ENCODE measurements at regions not wholly inside any gene's neighbourhood (a gene's known extent, or its start where the extent isn't known, plus 50 kb on each side); places are given as distances from the start of the nearest gene placed in this dataset.

DNA sequence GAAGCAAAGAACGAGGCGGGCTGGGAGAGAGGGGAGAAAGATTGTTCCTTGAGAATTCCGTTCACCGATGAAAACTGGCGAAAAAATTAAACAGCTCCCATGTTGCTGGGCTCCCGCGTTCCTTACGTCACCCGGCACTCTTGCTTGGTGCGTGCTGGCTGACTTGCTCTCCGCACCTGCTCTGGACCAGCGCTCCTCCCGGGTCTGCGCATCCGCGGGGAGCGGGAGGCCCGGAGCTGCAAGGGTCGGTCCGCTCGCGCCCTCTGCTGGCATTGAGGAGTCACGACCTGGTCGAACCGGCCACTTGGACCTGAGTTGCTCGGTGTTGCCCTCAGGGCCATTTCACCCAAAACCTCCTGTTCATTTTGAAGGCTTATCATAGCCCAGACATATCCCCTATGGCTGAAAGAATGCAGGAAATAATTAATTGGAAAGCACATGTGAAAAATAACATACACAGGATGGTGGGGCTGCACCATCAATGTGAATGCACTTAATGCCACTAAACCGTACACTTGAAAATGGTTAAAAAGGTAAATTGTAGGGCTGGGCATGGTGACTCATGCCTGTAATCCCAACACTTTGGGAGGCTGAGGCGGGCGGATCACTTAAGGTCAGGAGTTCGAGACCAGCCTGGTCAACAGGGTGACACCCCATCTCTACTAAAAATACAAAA is 98.9 kb upstream of the BACE2 start:
- no peak for DNase-seq (ENCODE audit: low read depth, low spot score)
- no peak overlapping the region for H3K4me3 ChIP-seq (ENCODE audit: low read length)

DNA sequence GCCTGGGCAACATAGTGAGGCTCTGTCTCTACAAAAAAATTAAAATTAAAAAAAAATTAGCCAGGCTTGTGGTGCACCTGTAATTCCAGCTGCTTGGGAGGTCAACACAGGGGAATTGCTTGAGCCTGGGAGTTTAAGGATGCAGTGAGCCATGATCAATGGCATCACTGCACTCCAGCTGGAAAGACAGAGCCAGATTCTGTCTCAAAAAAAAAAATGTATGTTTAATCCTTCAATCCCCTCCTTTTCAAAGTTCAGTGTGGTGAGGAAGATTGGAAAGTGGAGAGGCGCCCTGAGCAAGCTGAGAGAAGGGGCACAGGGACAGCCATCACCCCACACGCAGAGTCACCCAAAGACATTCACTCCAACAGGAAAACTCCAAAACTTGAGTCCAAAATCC is 97.7 kb upstream of the BACE2 start:
- H3K4me3 ChIP-seq (ENCODE audit: low read length): no peak overlapping the region
- DNase-seq (ENCODE audit: low read depth, low spot score): no peak

DNA sequence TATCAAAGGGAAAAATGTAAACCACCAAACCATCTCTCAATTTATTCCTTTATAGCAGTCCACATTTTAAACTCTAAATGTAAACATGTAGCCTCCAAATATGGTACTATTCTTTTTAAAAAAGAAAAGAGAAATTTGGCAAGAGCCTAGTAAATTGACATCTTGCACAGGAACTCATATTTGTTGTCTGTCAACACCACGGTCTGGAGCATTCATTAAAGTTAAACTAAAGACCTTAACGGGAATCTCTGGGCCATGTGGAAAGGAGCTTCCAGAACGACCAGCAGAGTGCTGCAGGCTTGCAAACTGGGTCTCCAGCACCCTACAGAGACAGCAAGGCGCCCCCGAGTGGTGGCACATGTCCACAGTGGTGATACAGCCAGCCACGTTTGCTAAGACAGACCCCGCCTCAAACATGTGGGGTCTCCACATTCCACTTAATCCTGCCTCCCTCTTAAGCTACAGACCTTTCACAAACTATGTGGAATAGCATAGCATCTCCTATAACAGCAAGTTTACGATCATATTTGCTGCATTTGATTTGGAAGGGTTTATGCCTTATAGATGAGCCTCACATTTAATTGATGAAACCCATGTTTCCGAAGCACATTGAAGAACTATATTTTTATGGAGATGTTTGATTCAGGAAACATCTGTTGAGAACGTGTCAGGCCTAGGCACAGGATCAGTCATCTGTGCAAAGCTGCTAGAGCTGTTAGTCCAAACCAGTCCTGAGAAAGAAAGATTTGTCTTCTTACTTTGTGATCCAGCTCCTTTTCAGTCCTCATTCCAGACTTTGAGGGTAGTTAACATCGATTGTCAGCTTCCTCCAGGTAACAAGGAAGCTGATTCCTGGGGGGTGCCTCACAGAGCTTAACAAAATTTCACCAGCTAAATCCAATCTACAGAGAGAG is 96.4 kb upstream of the BACE2 start:
- no peak for DNase-seq (ENCODE audit: low read depth, low spot score)
- H3K4me3 ChIP-seq (ENCODE audit: low read length): no peak overlapping the region

DNA sequence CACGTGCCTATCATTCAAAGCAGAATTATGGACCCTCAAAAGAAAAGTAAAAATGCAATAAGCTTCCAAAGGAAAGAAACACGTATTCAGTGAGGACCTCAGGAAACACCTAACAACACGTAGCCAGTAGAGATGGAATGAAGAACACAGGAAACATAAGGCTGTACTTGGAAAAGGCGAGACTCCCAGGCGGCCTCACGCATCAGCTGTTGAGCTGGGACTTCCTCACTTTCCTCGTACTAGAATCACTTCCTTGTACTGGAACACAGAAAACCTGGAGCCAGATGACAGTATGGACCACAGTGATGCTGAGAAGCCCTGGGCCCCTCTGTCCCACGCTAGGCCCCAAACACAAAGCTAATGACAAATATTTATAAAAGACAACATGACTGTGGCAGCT is 94.4 kb upstream of the BACE2 start:
- no peak overlapping the region for H3K4me3 ChIP-seq (ENCODE audit: low read length)
- DNase-seq (ENCODE audit: low read depth, low spot score): no peak

DNA sequence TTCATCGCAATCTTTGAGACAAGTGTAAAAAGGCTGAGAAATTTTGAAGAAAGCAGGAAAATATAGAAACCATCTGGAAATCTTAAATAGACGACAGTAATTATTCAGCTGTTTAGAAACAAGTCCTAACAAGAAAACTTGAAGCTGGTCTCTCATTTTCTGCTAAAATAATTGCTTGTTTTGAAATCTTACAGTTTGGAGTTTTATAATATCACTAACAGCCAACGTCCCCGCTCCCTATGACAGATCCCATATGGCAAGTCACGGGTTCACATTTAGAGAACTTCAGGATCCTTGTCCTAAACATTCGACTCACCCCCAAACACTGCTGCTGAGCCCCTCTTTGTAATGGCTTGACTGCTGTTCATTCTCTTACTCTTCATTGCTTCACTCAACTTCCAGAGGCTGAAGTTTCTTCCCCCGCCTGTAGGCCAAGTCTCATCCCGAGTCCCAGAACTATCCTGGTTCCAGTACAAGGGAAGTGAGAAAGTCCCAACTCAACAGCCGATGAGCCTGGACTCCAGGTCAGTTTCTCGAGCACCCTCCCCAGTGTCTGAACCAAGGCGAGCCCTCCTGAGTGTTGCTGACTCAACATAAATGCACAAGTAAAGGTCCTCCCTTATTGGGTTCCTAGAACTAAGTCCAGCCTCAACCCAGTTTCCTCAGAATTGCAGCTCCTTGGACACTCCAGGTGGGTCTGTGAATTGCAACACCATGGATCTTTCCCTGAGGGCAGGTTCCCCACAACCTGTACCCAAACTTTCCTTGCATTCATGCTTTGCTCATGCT is 93.4 kb upstream of the BACE2 start:
- no peak overlapping the region for H3K4me3 ChIP-seq (ENCODE audit: low read length)
- DNase-seq (ENCODE audit: low read depth, low spot score): no peak

DNA sequence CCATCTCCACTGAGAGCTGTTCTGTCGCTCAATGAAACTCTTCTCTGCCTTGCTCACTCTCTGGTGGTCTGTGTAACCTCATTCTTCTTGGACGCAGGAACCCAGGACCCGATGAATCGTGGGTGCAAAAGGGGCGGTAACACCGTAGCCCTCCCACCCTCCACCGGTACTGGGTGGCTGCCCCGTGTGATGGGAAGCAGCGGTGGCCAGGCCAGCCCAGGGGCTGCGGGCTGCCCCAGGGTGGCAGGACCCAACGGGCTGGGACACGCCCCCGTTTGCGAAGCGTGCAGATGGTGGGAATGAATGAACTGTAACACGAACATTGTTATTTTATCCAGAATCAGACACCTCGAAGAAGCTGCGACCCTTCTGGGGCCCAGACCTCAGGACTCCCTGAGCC is 92.3 kb upstream of the BACE2 start:
- no peak for DNase-seq (ENCODE audit: low read depth, low spot score)
- H3K4me3 ChIP-seq (ENCODE audit: low read length): no peak overlapping the region

DNA sequence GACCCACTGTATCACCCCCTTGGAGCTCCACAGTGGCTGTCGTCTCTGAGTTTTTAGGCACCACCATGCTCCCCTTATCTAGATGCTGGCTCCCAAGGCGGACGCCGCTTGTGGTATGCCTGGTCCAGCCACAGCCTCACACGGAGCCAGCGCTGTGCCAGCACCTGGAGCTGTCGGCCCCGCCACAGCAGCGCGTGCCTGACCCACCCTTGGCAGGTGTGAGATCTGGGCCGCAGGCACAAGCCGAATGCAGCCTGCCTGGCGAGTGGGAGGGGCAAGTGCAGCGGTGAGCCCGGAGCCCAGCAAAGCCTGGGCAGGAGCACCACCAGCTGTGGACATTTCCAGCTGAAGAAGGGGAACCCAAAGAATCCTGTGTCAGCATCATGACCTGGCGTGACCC is 91.9 kb upstream of the BACE2 start:
- H3K4me3 ChIP-seq (ENCODE audit: low read length): no peak overlapping the region
- no peak for DNase-seq (ENCODE audit: low read depth, low spot score)

DNA sequence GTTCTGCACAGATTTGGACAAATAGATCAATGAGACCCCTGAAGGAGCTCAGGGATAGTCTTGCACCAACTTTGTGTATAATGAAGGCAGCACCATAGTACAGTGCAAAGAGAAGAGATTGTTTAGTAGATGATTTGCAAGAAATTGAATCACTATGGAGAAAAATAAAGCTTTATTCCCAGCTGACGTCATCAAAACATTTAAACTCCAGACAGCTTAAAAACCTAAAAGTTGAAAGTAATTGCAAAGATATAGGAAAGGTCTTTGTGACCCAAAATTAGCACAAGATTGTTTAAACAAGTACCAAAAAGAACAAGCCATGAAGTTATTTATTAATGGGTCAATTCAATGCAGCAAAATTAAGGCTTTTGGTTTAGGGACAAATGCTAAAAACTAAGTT is 88.8 kb upstream of the BACE2 start:
- H3K4me3 ChIP-seq (ENCODE audit: low read length): no peak overlapping the region
- DNase-seq (ENCODE audit: low read depth, low spot score): no peak

DNA sequence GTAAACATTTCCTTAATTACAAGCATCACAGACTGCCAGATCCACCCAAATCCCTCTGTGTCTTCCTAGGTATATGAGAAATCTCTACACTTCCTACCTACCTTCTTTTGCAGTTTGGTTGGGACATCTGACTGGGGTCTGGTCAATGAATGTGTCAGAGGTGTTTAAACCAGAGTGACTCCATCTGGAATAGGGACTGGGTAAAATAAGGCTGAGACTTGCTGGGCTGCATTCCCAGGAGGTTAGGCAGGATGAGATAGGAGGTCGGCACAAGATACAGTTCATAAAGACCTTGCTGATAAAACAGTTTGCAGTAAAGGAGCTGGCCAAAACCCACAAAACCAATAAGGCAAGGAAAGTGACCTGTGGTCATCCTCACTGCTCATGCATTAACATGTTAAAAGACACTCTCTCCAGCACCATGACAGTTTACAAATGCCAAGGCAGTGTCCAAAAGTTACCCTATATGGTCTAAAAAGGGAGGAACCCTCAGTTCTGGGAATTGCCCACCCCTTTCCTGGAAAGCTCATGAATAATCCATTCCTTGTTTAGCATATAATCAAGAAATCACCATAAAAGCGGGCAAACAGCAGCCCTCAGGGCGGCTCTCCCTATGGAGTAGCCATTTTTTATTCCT is 87.4 kb upstream of the BACE2 start:
- no peak for DNase-seq (ENCODE audit: low read depth, low spot score)
- no peak overlapping the region for H3K4me3 ChIP-seq (ENCODE audit: low read length)

DNA sequence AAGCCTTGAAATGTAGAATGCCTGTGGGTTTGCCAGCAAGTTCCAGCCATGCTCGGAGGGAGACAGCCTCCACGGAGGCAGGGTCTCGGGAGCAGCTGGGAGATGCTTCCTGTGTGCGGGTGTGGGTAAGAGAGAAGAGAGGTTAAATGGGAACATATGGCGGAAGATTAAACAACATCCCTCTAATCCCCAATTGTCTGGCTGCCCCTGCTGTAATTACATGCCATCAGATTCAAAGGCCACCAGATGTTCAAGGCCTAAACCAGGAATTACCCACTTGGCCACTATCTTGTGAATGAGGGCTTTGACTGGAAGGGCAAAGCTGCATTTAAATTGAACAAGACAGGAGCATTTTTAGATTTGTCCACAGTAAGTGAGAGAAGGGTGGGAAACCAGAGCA is 81.4 kb upstream of the BACE2 start:
- no peak for DNase-seq (ENCODE audit: low read depth, low spot score)
- no peak overlapping the region for H3K4me3 ChIP-seq (ENCODE audit: low read length)

DNA sequence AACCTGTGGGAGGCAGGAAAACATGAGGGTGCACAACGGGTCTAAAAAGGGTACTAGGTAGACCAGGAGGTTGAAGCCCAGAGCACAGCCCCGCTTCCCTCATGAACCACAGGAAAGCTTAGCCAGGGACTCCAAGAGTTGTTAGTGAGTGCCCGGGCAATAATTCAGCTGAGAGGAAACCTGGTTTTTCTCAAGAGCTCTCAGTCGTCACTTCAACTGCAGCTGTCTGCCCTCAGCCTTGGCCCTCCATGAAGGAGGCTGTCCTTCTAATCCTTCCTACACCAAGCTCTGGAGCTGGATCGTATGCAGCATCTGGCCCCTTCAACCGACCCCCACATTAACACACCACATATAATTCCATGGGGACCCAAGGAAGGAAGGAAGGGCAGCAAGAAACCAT is 77.0 kb upstream of the BACE2 start:
- no peak for DNase-seq (ENCODE audit: low read depth, low spot score)

DNA sequence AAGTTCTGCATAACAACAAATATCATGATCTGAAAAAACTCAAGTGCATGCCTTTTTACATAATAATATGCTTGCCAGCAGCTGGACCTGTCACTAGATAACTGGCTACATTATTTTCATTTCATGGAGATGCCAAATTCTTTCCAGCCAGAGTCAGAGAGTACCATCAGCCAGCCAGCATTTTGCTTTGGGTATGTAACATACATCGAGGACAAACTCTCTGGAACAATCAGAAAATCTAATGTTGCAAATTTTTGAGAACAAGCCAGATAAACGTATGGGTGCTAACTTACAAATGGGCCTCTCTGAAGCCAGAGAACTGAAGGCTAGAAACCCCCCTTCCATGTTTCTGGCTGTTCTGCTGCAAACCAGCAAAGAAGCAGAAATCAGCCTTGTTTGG is 76.3 kb upstream of the BACE2 start:
- DNase-seq (ENCODE audit: low read depth, low spot score): no peak
- no peak overlapping the region for H3K4me3 ChIP-seq (ENCODE audit: low read length)

More for the DNA sequence above, 77.0 kb upstream of the BACE2 start:
- H3K4me3 ChIP-seq (ENCODE audit: low read length): no peak overlapping the region

DNA sequence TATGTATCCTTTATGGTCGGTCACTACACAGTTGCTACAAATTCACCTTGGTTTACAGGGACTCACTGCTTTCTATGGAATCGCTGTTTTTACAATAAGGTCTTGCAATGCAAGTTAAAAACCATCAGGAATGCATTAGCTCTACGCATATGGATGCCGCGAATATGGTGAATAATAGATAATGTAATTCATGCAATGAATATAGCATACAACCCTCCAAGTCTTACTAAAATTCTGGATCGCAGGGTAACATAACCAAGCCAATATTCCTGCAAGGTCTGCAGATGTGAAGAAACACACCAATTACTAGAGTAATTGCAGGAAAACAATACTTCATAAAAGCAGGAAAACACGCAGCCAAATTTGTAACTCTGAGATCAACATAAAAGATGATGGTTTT is 75.6 kb upstream of the BACE2 start:
- no peak overlapping the region for H3K4me3 ChIP-seq (ENCODE audit: low read length)
- DNase-seq (ENCODE audit: low read depth, low spot score): no peak

DNA sequence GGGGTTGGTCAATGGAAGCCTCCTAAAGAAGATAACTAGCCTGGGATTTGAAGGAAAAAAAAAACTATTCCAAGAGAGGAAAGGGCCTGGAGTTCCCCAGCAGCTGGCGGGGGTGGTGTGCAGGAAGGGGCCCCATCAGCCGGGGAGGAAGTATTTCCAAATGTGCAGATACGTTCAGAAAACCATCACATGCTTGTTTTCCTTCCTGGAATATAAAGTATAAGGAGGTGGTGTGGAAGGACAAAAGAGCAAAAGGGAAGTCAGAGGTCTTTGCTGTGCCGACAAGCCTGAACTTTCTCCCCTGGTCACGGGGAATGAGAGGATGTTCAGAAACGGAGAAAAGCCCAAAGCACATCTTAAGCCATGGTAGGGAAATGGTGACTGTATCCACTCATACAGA is 72.0 kb upstream of the BACE2 start:
- H3K4me3 ChIP-seq (ENCODE audit: low read length): no peak overlapping the region
- DNase-seq (ENCODE audit: low read depth, low spot score): no peak

DNA sequence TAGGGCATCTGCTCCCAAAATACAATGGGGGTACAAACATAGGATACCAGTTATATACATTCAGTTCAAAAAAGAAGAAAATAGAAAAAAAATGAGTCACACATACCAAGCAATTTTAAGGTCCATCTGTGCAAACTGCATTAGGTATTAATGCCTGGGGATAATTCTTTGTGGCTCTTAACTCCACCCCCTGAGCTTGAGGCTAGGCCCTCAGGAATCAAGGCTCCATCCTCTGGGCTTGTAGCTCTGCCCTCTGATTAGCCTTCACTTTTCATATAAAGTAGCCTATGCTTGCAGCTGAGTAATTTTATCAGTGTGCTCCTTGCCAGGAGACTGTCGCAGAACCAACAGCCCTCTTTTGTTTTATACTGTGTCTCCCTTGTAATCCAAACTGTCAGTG is 69.9 kb upstream of the BACE2 start:
- no peak overlapping the region for H3K4me3 ChIP-seq (ENCODE audit: low read length)
- no peak for DNase-seq (ENCODE audit: low read depth, low spot score)

DNA sequence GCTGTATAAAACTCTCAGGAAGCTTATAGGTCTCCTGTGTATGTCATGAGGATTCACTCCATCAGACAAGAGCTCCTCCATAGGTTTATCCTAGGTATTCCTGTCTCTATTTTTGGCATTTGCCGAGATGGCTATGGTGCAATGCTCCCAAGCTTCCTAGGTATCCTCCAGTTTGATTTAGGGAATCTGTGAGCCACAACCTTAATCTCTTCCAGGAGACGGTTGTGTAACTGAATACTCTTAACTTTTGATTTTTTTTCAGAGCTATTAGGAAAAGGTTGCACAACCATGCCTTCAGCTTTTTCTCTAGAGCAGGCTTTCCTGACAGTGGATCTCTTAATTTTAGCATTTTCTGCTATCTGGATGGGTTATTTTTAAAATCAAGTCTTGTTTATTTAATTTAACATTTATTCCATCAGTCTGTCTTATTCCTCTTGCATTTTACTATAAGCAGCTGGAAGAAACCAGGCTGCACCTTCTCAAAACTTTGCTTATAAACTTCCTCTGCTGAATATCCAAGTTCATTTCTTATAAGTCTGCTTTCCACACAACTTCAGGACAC is 69.4 kb upstream of the BACE2 start:
- no peak for DNase-seq (ENCODE audit: low read depth, low spot score)
- no peak overlapping the region for H3K4me3 ChIP-seq (ENCODE audit: low read length)

DNA sequence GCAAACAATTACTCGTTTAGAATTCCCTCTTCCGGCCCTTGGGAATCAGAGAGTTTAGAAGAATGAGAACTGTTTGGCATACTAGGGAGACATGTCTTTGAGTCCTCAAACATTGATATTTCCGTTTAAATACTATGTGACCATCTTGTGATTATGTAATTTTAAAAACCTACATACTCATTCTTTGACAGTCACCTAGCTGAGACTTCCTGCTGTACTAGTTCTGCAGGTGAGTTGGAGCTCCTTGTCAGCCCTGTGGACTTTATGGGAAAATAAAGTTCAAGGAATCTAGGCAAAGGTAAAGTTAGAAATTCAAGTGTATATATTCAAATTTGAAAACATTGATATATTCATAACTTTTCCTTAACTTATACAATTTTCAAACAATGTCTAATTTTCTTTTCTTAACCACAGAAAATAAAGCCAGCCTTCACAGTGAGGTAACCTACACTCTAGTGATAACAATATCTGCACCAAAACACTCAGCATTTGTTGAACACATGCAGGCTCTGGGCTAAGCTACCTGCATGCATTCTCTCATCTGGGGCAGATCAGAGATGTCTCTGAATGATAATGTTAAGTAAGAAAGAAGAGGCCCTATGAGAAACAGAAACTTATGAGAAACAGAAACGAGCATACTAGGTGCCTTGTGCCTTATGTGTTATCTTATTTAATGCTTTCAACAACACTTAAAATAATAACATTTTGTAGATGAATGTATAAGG is 67.0 kb upstream of the BACE2 start:
- no peak for DNase-seq (ENCODE audit: low read depth, low spot score)
- H3K4me3 ChIP-seq (ENCODE audit: low read length): no peak overlapping the region

DNA sequence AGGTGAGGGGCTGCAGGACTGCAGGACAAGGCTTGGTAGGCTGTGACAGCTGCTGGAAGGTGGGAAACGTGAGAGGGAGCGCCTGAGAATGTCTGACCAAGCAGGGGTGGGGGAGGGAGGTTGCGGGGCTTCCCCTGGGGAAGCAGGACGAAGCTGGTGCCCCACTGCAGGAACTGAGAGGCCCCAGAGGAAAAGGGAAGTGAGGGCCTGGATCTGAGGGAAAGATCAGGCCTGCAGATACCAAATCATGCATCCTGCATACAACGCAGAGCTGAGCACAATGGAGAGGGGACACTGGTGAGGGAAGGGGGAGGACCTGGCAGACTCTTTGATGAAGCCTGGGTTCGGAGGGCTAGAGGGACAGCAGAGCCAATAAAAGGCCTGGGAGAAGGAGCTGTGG is 65.7 kb upstream of the BACE2 start:
- DNase-seq (ENCODE audit: low read depth, low spot score): no peak
- H3K4me3 ChIP-seq (ENCODE audit: low read length): no peak overlapping the region

DNA sequence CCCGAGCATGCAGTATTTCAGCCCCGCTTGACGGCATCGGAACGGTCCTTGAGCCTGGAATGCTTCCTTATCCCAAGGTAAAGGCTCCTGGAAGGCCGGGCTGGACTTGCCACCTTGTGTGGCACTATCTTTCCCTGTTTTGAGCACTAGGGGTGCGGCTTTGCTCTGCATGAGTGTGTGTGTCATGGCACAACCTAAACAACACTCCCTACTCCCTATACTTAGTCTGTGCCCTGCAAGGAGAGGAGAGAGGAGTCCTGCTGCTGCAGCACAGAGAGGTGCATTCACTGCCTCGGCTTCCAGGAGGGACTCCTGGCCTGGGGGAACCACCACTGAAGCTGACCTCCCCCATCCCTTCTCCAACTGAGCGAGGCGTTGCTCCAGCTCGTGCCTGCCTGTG is 60.4 kb upstream of the BACE2 start:
- no peak for DNase-seq (ENCODE audit: low read depth, low spot score)

More for the DNA sequence above, 60.4 kb upstream of the BACE2 start:
- H3K4me3 ChIP-seq (ENCODE audit: low read length): no peak overlapping the region
